OCI-LY7 (cell line): ENCODE measurements at regions not wholly inside any gene's neighbourhood (a gene's known extent, or its start where the extent isn't known, plus 50 kb on each side); places are given as distances from the start of the nearest gene placed in this dataset.

ENCODE experiments used
- BruUV-seq: library from RNA; stranded (reverse); fragments of 400-500 nt; replicated peaks from 2 replicates; lab custom pipeline; 2021; lab: Mats Ljungman, UMichigan
- CTCF ChIA-PET: fragments of 300-600 bp; sonication (Branson Sonifier 250); formaldehyde crosslinking; loops from one replicate; lab custom pipeline; 2022; ENCODE audit warnings: antibody characterized with exemption; ENCODE audit not compliant: unreplicated experiment; lab: Charles Lee
- POLR2A ChIA-PET: fragments of 300-600 bp; sonication (Branson Sonifier 250); formaldehyde crosslinking; loops from one replicate; lab custom pipeline; 2022; ENCODE audit warnings: antibody characterized with exemption; lab: Charles Lee
- DNase-seq: peaks from one replicate; pipeline ENCODE4 v3.0.0-alpha.2; 2015; ENCODE audit warnings: low spot score
- H2AFZ ChIP-seq: fragments of 200-600 bp; sonication (generic), shearing (Covaris generic); 2 replicates; pipeline ENCODE4 v1.6.1; 2014; ENCODE audit warnings: mild to moderate bottlenecking, antibody characterized with exemption, low read length, moderate library complexity
- H3K27ac ChIP-seq: fragments of 200-600 bp; sonication (generic); 2 replicates; pipeline ENCODE4 v1.5.1; 2014; ENCODE audit warnings: mixed run types, low read depth, mild to moderate bottlenecking, moderate library complexity, low read length, inconsistent platforms; ENCODE audit not compliant: poor library complexity, severe bottlenecking
- H3K36me3 ChIP-seq: fragments of 200-600 bp; sonication (generic); 2 replicates; pipeline ENCODE4 v1.6.1; 2014; ENCODE audit warnings: mild to moderate bottlenecking, antibody characterized with exemption, low read length, moderate library complexity, mixed read lengths; ENCODE audit not compliant: insufficient read depth
- H3K4me1 ChIP-seq: fragments of 200-600 bp; sonication (generic); 2 replicates; pipeline ENCODE4 v1.5.1; 2014; ENCODE audit warnings: mild to moderate bottlenecking, low read length; ENCODE audit not compliant: insufficient read depth, poor library complexity, severe bottlenecking
- H3K4me2 ChIP-seq: fragments of 200-600 bp; sonication (generic); 2 replicates; pipeline ENCODE4 v1.6.1; 2014; ENCODE audit warnings: mild to moderate bottlenecking, low read length
- H3K4me3 ChIP-seq: fragments of 200-600 bp; sonication (generic); 2 replicates; pipeline ENCODE4 v1.5.1; 2014; ENCODE audit warnings: mild to moderate bottlenecking, low read depth, low read length; ENCODE audit not compliant: poor library complexity, severe bottlenecking
- H3K79me2 ChIP-seq: fragments of 200-600 bp; sonication (generic); 2 replicates; pipeline ENCODE4 v1.6.1; 2016; ENCODE audit warnings: low read depth, mild to moderate bottlenecking, low read length, moderate library complexity, mixed read lengths; ENCODE audit not compliant: insufficient read depth
- H3K9me2 ChIP-seq: fragments of 200-600 bp; sonication (generic); 2 replicates; pipeline ENCODE4 v1.6.1; 2016; ENCODE audit warnings: mild to moderate bottlenecking, low read length, mixed read lengths; ENCODE audit not compliant: insufficient read depth
- H3K9me3 ChIP-seq: fragments of 200-600 bp; sonication (generic); 2 replicates; pipeline ENCODE4 v1.6.1; 2014; ENCODE audit warnings: mild to moderate bottlenecking, mixed run types, low read length, mixed read lengths
- H4K20me1 ChIP-seq: fragments of 200-600 bp; sonication (generic); 2 replicates; pipeline ENCODE4 v1.6.1; 2014; ENCODE audit warnings: mild to moderate bottlenecking, antibody characterized with exemption, low read length, moderate library complexity, mixed read lengths; ENCODE audit not compliant: insufficient read depth
- CTCF ChIP-seq: fragments of 200-600 bp; sonication (generic); conservative IDR thresholded peaks from 2 replicates; pipeline ENCODE4 v1.5.1; 2014; ENCODE audit warnings: mild to moderate bottlenecking, antibody characterized with exemption, low read length, moderate library complexity, mixed read lengths
- EZH2phosphoT487 ChIP-seq: fragments of 200-600 bp; sonication (generic); IDR thresholded peaks from 2 replicates; pipeline ENCODE4 v1.6.1; 2018; ENCODE audit warnings: low read depth, borderline replicate concordance, mild to moderate bottlenecking, mixed run types, antibody characterized with exemption, low read length, moderate library complexity, mixed read lengths
- intact Hi-C: fragments of 100-400 bp; cut with micrococcal nuclease; formaldehyde crosslinking; loops from one replicate; pipeline ENCODE4 v1.10.0; 2022; ENCODE audit not compliant: unreplicated experiment

GRCh38 chr17:36875698-36876293 is 61.5 kb upstream of the LHX1 start:
- CTCF ChIA-PET = no interaction called here
- Histone ChIP-seq H3K4me1 (no peaks in the 10 kb centered on the region), H3K4me3 (no peak overlapping the region), H3K4me2 (no peak overlapping the region), H2AFZ (no peak overlapping the region), H3K79me2 (no peaks in the 10 kb centered on the region), H4K20me1 (no peaks in the 10 kb centered on the region), H3K9me2 (no peaks in the 10 kb centered on the region), H3K36me3 (no peaks in the 10 kb centered on the region), H3K9me3 (no peaks in the 10 kb centered on the region), H3K27ac (no peak overlapping the region)
- POLR2A ChIA-PET = interaction anchor here (0.7 kb wide), 1 partner anchor 337 kb away, joined by 3 read pairs; no protein-coding TSS in a partner anchor
- TF ChIP-seq CTCF (no peak), EZH2phosphoT487 (no peak)
- no TSS peak for BruUV-seq
- intact Hi-C loops = no loop called here
- DNase-seq = no peak

GRCh38 chr17:36876966-36877365 is 60.3 kb upstream of the LHX1 start:
- Histone ChIP-seq H3K27ac (no peak overlapping the region), H3K4me2 (no peak overlapping the region), H3K4me3 (no peak overlapping the region), H3K4me1 (no peaks in the 10 kb centered on the region), H3K79me2 (no peaks in the 10 kb centered on the region), H4K20me1 (no peaks in the 10 kb centered on the region), H3K9me3 (no peaks in the 10 kb centered on the region), H2AFZ (no peak overlapping the region), H3K36me3 (no peaks in the 10 kb centered on the region), H3K9me2 (no peaks in the 10 kb centered on the region)
- DNase-seq = no peak
- BruUV-seq = no TSS peak
- no peak for TF ChIP-seq EZH2phosphoT487
- no peak for TF ChIP-seq CTCF
- CTCF ChIA-PET = no interaction called here
- POLR2A ChIA-PET = interaction anchor here (0.6 kb wide), 1 partner anchor 66 kb away, joined by 3 read pairs; no protein-coding TSS in a partner anchor
- intact Hi-C loops = no loop called here

- no peaks in the 10 kb centered on the region for H3K9me2 ChIP-seq
- no peaks in the 10 kb centered on the region for H4K20me1 ChIP-seq
- ChIA-PET POLR2A (no interaction called here), CTCF (no interaction called here)
- DNase-seq = no peak
- TF ChIP-seq EZH2phosphoT487 (no peak), CTCF (no peak)
- intact Hi-C loops = no loop called here
- H2AFZ ChIP-seq = no peak overlapping the region
- no TSS peak for BruUV-seq
- no peak overlapping the region for H3K27ac ChIP-seq
- H3K4me1 ChIP-seq = no peaks in the 10 kb centered on the region
- H3K9me3 ChIP-seq = no peaks in the 10 kb centered on the region
- no peaks in the 10 kb centered on the region for H3K36me3 ChIP-seq
- no peak overlapping the region for H3K4me2 ChIP-seq
- H3K4me3 ChIP-seq = no peak overlapping the region
- no peaks in the 10 kb centered on the region for H3K79me2 ChIP-seq
Measured at GRCh38 chr17:36877771-36878170, 59.5 kb upstream of the LHX1 start.
